ENCODE measurements at regions not wholly inside any gene's neighbourhood (a gene's known extent, or its start where the extent isn't known, plus 50 kb on each side); places are given as distances from the start of the nearest gene placed in this dataset.

DNA sequence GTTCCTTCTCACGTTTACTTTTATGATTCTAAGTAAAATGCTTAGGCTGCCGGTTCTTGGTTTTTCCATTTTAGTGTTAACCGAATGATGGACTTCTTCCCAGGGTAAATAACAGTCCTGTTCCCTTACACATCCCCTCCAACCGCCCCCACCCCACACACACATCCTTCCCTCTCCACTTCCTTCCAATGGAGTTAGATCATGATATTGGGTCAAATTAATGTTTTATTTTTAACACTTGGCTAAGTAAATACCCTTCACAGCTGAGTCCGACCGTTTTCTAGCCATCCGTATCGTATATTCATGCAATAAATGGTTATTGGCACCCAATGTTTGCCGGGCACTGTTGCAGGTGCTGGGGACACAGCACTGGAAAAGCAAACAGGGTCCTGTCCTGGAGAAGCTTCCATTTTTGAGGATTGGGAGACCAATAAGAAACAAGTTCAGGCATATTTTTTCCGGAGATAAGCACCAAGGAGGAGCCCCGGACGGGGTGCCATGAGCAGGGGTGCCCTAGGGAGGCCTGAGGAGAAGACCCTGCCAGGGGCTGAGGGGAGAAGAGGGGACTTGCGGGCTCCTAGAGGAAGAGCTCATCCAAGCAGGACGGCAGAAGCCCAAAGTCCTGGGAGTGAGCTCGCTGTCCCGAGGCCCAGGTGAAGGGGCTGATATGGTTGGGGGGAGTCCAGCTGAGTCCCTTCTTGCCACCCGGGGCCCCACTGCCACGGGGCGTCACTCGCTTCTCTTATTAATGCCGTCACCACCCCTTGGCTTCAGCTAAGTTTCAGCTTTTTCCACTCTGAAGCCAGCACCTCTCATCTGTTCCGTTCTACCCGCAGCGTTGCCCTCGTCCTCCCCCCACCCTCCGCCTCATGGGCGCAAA, 126.0 kb upstream of the RET start:
- CTCF ChIA-PET: no interaction called here
- POLR2A ChIA-PET: no interaction called here

DNA sequence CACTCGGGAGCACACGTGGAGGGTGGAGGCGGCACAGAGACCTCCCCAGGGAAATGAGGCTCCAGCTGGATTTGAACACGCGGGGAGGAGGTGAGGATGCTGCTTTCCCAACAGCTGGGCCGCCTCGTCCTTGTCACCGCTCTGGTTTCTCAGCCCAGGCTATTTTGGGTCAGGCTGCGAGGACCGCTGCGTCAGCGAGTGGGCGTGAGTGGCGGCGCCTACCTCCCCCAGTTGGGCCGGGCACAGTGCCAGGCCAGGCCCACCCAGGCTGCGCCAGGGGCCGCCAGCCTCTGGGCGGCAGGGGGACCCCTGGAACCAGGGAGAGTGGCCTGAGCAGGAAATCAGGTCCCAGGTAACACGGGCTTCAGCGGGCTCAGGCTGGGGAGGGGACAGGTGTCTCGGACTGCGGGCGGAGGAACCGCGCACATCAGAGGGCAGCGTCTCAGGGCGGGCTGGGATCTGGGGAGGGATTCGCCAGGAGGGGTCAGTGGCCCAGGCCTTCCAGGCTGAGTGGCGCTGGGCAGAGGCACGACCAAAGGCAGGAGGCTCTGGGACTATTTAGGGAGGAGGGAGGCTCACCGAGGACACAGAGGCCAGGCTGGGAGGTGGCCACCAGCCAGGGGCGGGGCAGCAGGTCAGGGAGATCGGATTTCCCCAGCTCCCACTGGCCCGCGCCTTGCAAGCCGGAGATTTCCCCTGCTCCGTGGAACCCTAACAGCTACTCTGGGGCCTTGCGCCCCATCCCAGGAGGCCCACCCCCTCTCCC, 125.2 kb upstream of the RET start:
- ChIA-PET POLR2A (no interaction called here), CTCF (no interaction called here)

GRCh38 chr10:42952349-42952748, 124.5 kb upstream of the RET start:
- CTCF ChIA-PET: no interaction called here

GRCh38 chr10:42952931-42953683, 123.8 kb upstream of the RET start:
- CTCF ChIA-PET: no interaction called here
- POLR2A ChIA-PET: no interaction called here

More at GRCh38 chr10:42952349-42952748, 124.5 kb upstream of the RET start:
- POLR2A ChIA-PET: no interaction called here

DNA sequence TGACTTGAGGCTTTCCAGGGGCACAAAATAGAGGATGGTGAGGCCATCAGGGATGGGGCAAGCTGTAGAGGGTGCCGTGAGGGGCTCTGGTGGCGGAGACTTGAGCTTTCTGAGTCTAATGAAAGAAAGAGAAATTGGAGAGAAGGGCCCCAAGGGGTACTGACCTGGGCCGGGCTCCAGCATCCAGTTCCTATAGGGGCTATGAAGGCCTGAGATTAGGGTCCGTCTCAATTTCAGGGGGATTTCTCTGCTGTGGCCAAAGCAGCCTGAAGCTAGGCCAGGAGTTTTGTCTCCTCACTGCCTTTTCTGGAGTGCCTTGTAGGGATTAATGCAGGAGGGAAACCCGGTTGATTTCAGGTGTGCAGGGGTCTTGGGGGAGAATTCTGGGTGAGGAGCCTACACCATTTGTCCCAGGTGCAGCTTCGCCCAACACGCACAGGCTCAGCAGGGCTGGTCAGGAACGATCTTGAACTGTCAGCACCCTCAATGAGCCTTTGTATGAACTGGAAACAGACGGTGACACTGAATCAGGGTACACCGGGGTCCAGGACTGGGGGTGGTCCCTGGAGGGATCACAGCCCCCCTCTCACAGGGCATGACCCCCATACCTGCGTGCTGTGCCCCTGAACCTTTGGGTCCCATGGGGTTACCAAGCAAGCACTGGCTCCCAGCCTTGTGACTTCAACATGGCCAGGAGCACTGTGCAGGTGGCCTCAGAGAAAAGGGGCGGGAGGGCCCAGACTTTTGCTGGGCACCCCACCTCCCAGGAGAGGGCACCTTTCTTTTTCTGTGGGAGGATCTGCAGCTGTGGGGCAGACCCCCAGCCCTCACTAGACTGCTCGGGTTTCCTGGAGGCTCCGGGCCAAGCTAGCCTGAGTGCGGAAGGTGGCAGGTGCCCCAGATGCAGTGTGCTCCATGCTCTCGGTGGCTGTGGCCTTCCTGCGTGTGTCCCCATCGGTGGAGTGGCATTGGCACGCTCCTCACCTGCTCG, 122.9 kb upstream of the RET start:
- CTCF ChIA-PET: no interaction called here

GRCh38 chr10:42954766-42955492, 121.9 kb upstream of the RET start:
- POLR2A ChIA-PET: no interaction called here
- CTCF ChIA-PET: no interaction called here

More for the DNA sequence above, 122.9 kb upstream of the RET start:
- POLR2A ChIA-PET: no interaction called here

- ChIA-PET POLR2A (no interaction called here), CTCF (no interaction called here)
Measured at GRCh38 chr10:42955493-42955889, 121.4 kb upstream of the RET start.

- POLR2A ChIA-PET: no interaction called here
- CTCF ChIA-PET: no interaction called here
Measured at GRCh38 chr10:42956045-42956444, 120.8 kb upstream of the RET start.

GRCh38 chr10:42958142-42958868, 118.6 kb upstream of the RET start:
- POLR2A ChIA-PET: no interaction called here
- CTCF ChIA-PET: interaction anchor here (0.6 kb wide), 1 partner anchor 247 kb away, joined by 4 read pairs; no protein-coding TSS in a partner anchor

GRCh38 chr10:42959833-42960232, 117.0 kb upstream of the RET start:
- POLR2A ChIA-PET: no interaction called here
- CTCF ChIA-PET: no interaction called here

- ChIA-PET POLR2A (no interaction called here), CTCF (no interaction called here)
Measured at GRCh38 chr10:42960491-42960990, 116.3 kb upstream of the RET start.

DNA sequence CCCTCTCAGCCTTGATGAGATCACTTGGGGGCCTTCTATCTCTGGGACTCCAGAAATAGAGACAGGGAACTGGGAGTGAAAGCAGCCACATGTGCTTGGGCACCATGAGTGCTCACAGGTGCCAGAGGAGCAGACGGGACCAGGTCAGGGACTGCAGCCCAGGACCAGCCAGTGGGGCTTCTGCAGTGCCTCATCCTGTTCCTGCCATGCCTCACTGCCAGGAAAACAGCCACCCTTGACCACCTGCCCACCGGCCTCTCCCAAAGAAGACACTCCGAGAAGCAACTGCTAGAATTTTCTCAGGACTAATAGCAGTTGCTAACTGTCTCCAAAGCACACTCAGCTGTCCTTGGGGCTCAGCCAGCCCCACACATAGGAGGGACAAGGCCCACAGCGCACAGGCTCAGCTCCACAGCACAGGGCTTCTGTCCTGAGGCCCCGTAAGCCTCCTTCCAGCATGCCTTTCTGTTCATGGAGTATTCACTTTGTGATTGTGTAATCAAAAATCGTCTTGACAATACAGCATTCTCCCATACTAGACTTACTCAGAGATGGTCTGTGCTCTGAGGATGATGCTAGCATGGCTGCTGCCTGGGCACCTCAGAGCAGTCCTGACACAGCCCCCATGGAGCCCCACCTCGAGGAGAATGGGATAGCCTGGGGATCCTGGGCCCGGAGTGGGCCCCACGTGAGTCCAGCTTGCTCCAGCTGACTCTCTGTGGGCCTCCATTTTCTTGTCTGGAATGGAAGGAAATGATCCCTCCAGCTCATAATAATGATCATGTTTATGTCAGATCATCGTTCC, 115.7 kb upstream of the RET start:
- CTCF ChIA-PET: no interaction called here
- POLR2A ChIA-PET: no interaction called here

DNA sequence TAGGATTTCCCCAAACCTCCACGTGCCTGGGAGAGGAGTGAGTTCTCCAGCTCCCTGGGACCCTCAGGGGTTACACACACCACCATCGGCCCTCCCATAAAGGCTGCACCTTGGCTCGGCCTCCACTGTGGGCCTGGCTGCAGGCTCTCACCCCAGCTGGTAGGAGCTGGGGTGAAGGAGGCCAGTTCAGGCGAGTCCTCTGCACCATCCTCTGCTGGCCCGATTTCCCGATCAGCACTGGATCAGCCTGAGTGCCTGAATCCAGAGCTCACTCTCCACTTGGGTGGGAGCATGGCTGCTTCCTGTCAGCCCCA, 115.1 kb upstream of the RET start:
- POLR2A ChIA-PET: no interaction called here
- CTCF ChIA-PET: no interaction called here

- POLR2A ChIA-PET: no interaction called here
- CTCF ChIA-PET: no interaction called here
Measured at GRCh38 chr10:42962110-42962901, 114.6 kb upstream of the RET start.

- CTCF ChIA-PET: no interaction called here
Measured at GRCh38 chr10:42962902-42963231, 114.0 kb upstream of the RET start.

GRCh38 chr10:42963312-42963711, 113.6 kb upstream of the RET start:
- ChIA-PET POLR2A (no interaction called here), CTCF (no interaction called here)

More at GRCh38 chr10:42962902-42963231, 114.0 kb upstream of the RET start:
- POLR2A ChIA-PET: no interaction called here

DNA sequence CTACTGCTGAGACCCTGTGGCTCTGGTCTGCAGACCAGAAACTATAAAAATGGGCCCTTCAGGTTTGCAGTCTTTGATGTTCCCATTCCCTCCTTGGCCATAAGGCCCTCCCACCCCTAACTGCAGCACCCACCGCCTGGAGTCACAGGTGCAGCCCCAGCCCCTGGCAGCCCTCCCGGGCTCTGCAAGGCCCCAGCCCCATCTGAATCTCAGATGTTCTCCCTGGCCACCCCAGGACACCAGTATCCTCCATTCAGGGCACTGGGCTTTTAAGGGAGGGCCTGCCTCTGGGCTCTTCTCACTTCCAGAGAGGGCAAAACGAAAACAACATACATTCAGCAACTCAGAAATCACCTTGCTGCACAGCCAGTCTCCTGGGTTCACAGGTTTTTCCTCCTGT, 107.7 kb upstream of the RET start:
- ChIA-PET POLR2A (no interaction called here), CTCF (no interaction called here)
